Muscle of leg (tissue), 3 donors: ENCODE measurements at regions not wholly inside any gene's neighbourhood (a gene's known extent, or its start where the extent isn't known, plus 50 kb on each side); places are given as distances from the start of the nearest gene placed in this dataset.

Source experiments
- DNase-seq: peaks from one replicate; pipeline ENCODE4 v3.0.0; 2013
- H3K27ac ChIP-seq: one replicate; pipeline ENCODE4 v1.5.1; 2013; ENCODE audit warnings: mild to moderate bottlenecking, low read length, control low read depth
- H3K27me3 ChIP-seq: one replicate; pipeline ENCODE4 v1.6.1; 2013; ENCODE audit warnings: low read length; ENCODE audit not compliant: control insufficient read depth, insufficient read depth
- H3K36me3 ChIP-seq: one replicate; pipeline ENCODE4 v1.6.1; 2013; ENCODE audit warnings: low read length; ENCODE audit not compliant: control insufficient read depth, insufficient read depth
- H3K4me1 ChIP-seq: one replicate; pipeline ENCODE4 v1.6.1; 2013; ENCODE audit warnings: low read length; ENCODE audit not compliant: control insufficient read depth, insufficient read depth
- H3K4me3 ChIP-seq: one replicate; pipeline ENCODE4 v1.5.1; 2013; ENCODE audit warnings: low read length, control low read depth
- H3K9me3 ChIP-seq: replicated peaks from 2 replicates; pipeline ENCODE4 v1.6.1; 2013; ENCODE audit warnings: low read depth, low read length; ENCODE audit not compliant: control insufficient read depth
- WGBS: methylation state at CpG from one replicate; pipeline ENCODE4 v1.1.5; 2013; ENCODE audit warnings: missing lambda C conversion rate; ENCODE audit not compliant: insufficient coverage; 5-methylcytosine and 5-hydroxymethylcytosine counted together

GRCh38 chr6:147911057-147911456 lies 402.6 kb downstream of the SAMD5 start:
- no peak overlapping the region for H3K27ac ChIP-seq
- H3K27me3 ChIP-seq = no peaks in the 10 kb centered on the region
- no peaks in the 10 kb centered on the region for H3K36me3 ChIP-seq
- peaks cover 5% of the 10 kb centered on the region for H3K4me1 ChIP-seq
- no peak for DNase-seq
- no peak overlapping the region for H3K4me3 ChIP-seq
- WGBS = 100% methylated on average over 1 of the region's 3 CpGs
- H3K9me3 ChIP-seq = no peaks in the 10 kb centered on the region

DNA sequence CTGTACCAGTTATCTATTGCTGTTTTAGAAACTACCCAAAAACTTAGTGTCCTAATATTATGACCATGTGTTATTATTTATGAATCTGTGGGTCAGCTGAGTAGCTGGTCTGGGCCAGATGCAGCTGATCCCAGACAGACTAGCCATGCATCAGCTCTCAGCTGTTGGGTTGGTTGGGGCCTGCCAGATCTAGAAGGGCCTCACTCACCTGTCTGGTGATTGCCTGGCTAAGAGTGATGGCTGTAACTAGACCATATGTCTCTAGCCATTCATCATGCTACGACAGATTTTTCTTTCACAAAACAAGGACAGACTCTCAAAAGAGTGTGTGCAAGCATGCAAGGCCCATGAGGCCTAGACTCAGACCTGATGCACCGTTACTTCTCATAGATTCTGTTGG lies 403.2 kb downstream of the SAMD5 start:
- Histone ChIP-seq H3K4me1 (peaks cover 2% of the 10 kb centered on the region), H3K36me3 (no peaks in the 10 kb centered on the region), H3K4me3 (no peak overlapping the region), H3K27me3 (no peaks in the 10 kb centered on the region), H3K9me3 (no peaks in the 10 kb centered on the region), H3K27ac (no peak overlapping the region)
- no CpG with 5 or more reads among the region's 2 CpGs for WGBS
- peak; percentile 23 for DNase-seq

DNA sequence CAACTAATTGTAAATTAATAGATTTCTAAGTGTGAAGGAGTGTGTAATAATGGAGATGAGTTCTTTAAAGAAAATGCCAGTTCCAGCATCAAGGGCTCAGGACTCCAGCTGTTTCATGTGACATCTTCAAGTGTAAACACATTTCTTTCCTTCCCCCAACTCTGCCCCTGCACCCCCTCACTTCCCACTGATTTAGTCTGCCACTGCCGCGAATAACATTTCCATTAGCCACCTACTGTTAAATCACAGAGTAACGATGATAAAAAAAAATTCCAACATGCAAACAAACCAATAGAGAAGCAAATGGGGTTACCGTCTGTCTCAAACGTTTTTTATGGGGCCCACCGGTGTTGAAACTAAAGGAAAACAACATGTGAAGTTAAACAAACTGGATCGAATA lies 414.3 kb downstream of the SAMD5 start:
- Histone ChIP-seq H3K27me3 (no peaks in the 10 kb centered on the region), H3K4me3 (no peak overlapping the region), H3K36me3 (no peaks in the 10 kb centered on the region), H3K9me3 (peaks cover 3% of the 10 kb centered on the region), H3K27ac (no peak overlapping the region), H3K4me1 (no peaks in the 10 kb centered on the region)
- WGBS = no CpG with 5 or more reads among the region's 7 CpGs
- DNase-seq = no peak

DNA sequence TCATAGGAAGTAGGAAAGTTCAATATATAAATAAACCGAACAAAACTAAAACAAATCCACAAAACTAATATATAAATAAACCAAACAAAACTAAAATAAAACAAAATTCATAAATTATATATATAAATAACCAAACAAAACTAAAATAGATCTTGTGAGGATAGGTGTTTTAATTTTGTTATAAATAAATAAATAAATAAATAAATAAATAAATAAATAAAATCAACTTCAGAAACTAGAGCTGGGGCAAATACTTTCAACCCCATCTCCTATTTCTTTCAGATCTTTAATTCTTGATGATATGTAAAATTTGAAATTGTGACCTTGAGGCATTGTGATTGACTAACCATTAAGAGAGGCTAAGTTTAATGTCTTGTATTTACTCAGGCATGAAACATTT lies 416.1 kb downstream of the SAMD5 start:
- peaks cover 3% of the 10 kb centered on the region for H3K9me3 ChIP-seq
- H3K27ac ChIP-seq = no peak overlapping the region
- no peaks in the 10 kb centered on the region for H3K4me1 ChIP-seq
- H3K4me3 ChIP-seq = no peak overlapping the region
- no peak for DNase-seq
- WGBS = no CpG with 5 or more reads among the region's 1 CpG
- no peaks in the 10 kb centered on the region for H3K36me3 ChIP-seq
- no peaks in the 10 kb centered on the region for H3K27me3 ChIP-seq

DNA sequence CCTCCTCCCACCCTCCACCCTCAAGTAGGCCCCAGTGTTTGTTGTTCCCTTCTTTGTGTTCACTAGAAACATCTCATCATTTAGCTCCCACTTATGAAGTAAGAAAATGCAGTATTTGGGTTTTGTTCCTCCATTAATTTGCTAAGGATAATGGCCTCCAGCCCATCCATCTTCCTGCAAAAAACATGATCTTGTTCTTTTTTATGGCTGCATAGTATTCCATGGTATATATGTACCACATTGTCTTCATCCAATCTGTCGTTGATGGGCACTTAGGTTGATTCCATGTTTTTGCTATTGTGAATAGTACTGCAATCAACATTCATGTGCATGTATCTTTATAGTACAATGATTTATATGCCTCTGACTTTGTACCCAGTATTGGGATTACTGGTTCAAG lies 416.8 kb upstream of the SASH1 start:
- Histone ChIP-seq H3K4me3 (no peak overlapping the region), H3K4me1 (no peaks in the 10 kb centered on the region), H3K27me3 (no peaks in the 10 kb centered on the region), H3K9me3 (peaks cover 3% of the 10 kb centered on the region), H3K27ac (no peak overlapping the region), H3K36me3 (no peaks in the 10 kb centered on the region)
- no CpG with 5 or more reads among the region's 1 CpG for WGBS
- DNase-seq = no peak

GRCh38 chr6:147930745-147931144 lies 411.9 kb upstream of the SASH1 start:
- no peaks in the 10 kb centered on the region for H3K36me3 ChIP-seq
- 81% methylated on average over 3 of the region's 4 CpGs for WGBS
- DNase-seq = no peak
- no peaks in the 10 kb centered on the region for H3K27me3 ChIP-seq
- H3K4me1 ChIP-seq = no peaks in the 10 kb centered on the region
- H3K27ac ChIP-seq = no peak overlapping the region
- no peak overlapping the region for H3K4me3 ChIP-seq
- peaks cover 1% of the 10 kb centered on the region for H3K9me3 ChIP-seq

- H3K27ac ChIP-seq = no peak overlapping the region
- H3K27me3 ChIP-seq = no peaks in the 10 kb centered on the region
- DNase-seq = no peak
- no peaks in the 10 kb centered on the region for H3K36me3 ChIP-seq
- no peaks in the 10 kb centered on the region for H3K9me3 ChIP-seq
- WGBS = no CpG with 5 or more reads among the region's 1 CpG
- no peak overlapping the region for H3K4me3 ChIP-seq
- no peaks in the 10 kb centered on the region for H3K4me1 ChIP-seq
These were observed 409.4 kb upstream of the SASH1 start for GRCh38 chr6:147933224-147933623.

DNA sequence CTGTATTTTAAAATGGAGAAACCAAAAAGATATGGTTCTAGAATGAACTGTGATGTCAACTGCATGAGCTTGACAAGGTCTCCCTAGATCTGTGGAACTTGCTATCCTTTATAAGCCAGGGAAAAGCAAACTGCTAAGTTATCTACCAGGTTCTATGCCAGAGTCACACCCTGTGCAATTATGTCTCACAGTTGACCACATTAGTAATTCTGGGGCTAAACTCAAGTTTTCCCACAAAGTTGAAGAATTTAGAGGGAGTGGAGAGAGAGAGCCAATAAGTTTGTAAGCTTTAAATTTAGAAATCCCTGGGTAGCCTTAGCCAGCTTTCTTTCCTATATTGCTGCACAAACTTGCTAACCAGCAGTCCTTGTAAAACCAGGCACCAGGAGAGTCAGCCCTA lies 407.0 kb upstream of the SASH1 start:
- H3K9me3 ChIP-seq = no peaks in the 10 kb centered on the region
- no peak overlapping the region for H3K4me3 ChIP-seq
- no peaks in the 10 kb centered on the region for H3K4me1 ChIP-seq
- no peak overlapping the region for H3K27ac ChIP-seq
- DNase-seq = no peak
- no peaks in the 10 kb centered on the region for H3K27me3 ChIP-seq
- H3K36me3 ChIP-seq = no peaks in the 10 kb centered on the region

GRCh38 chr6:147936703-147937470 lies 405.8 kb upstream of the SASH1 start:
- H3K4me3 ChIP-seq = no peak overlapping the region
- no peak overlapping the region for H3K27ac ChIP-seq
- no peak for DNase-seq
- no peaks in the 10 kb centered on the region for H3K36me3 ChIP-seq
- WGBS = 100% methylated on average over 1 of the region's 2 CpGs
- no peaks in the 10 kb centered on the region for H3K9me3 ChIP-seq
- no peaks in the 10 kb centered on the region for H3K27me3 ChIP-seq
- no peaks in the 10 kb centered on the region for H3K4me1 ChIP-seq

DNA sequence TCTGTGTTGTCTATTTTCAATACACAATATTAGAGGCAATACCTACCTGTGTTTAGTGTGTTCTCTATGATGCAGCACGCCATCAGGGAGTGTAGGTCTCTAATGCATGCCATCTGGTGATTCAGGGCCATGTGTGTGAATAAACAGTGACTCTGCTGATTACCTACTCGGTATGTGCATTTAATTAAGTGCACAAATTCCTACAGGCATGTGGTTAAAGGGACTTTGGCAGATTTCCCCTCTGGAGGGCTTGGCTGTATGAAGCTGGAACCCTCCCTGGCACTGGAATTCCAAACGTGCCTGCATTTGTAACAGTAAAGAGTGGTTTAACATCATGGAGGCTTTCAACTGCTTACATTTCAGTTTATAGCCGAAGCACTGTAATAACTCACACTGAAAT lies 401.5 kb upstream of the SASH1 start:
- DNase-seq = no peak
- no peaks in the 10 kb centered on the region for H3K36me3 ChIP-seq
- H3K9me3 ChIP-seq = no peaks in the 10 kb centered on the region
- no peak overlapping the region for H3K4me3 ChIP-seq
- no peaks in the 10 kb centered on the region for H3K27me3 ChIP-seq
- H3K27ac ChIP-seq = no peak overlapping the region
- H3K4me1 ChIP-seq = no peaks in the 10 kb centered on the region
- 80% methylated on average over 1 of the region's 4 CpGs for WGBS

DNA sequence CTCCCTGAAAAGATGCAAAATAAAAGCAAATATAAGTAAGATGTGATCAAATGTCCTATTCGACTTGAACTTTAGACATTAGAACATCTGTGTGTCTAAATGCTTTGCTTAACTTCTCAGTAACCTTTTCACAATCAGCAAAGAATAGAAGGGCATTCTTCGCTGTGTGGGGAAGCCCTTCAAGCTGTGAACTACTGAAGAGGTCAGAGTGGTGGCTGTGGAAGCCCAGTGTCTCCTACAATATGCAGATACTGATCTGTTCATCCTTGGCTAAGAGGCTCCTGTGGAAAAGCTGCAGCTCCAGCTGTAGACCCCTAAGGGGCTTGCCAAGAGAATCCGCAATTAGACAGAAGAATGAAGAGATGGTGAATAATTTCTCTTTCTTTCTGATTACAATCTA lies 400.3 kb upstream of the SASH1 start:
- H3K4me1 ChIP-seq = no peaks in the 10 kb centered on the region
- H3K4me3 ChIP-seq = no peak overlapping the region
- no CpG with 5 or more reads among the region's 3 CpGs for WGBS
- DNase-seq = no peak
- H3K27me3 ChIP-seq = no peaks in the 10 kb centered on the region
- no peaks in the 10 kb centered on the region for H3K36me3 ChIP-seq
- H3K9me3 ChIP-seq = no peaks in the 10 kb centered on the region
- H3K27ac ChIP-seq = no peak overlapping the region
